HEK293 (cell line): ENCODE measurements at regions not wholly inside any gene's neighbourhood (a gene's known extent, or its start where the extent isn't known, plus 50 kb on each side); places are given as distances from the start of the nearest gene placed in this dataset.

Experiments
- CTCF ChIA-PET: fragments of 350-600 bp; formaldehyde crosslinking; extraction: SDS; loops from one replicate; lab custom pipeline; 2021; ENCODE audit warnings: antibody characterized with exemption; lab: Yijun Ruan, JAX
- POLR2A ChIA-PET: fragments of 300-600 bp; formaldehyde crosslinking; extraction: SDS; loops from one replicate; lab custom pipeline; 2020; ENCODE audit warnings: antibody characterized with exemption, inconsistent platforms; lab: Yijun Ruan, JAX
- H3K27ac ChIP-seq: fragments of 200-500 bp; sonication (Bioruptor generic); 2 replicates; pipeline ENCODE4 v1.5.1; 2014; ENCODE audit warnings: low read depth, low read length, control low read depth, inconsistent platforms; ENCODE audit errors: extremely low read depth
- H3K36me3 ChIP-seq, 2 experiments: fragments of 200-500 bp in 1 of 2; sonication (Bioruptor generic) in 1 of 2; 1 replicate in 1 of 2; 2 replicates in 1 of 2; pipeline ENCODE4 v1.5.1; 2014 to 2017; ENCODE audit warnings: inconsistent platforms in 2 of 2, low read length in 2 of 2; ENCODE audit not compliant: control insufficient read depth in 2 of 2, insufficient read depth in 1 of 2
- H3K4me1 ChIP-seq: fragments of 200-500 bp; sonication (Bioruptor generic); 2 replicates; pipeline ENCODE4 v1.5.1; 2014; ENCODE audit warnings: mild to moderate bottlenecking, low read length, inconsistent platforms; ENCODE audit not compliant: control insufficient read depth, insufficient read depth
- H3K4me3 ChIP-seq: 2 replicates; pipeline ENCODE4 v1.5.1; 2011; ENCODE audit warnings: low read depth, mild to moderate bottlenecking, control low read depth, low read length, moderate library complexity
- H3K9me3 ChIP-seq: fragments of 200-500 bp; sonication (Bioruptor generic); 2 replicates; pipeline ENCODE4 v1.5.1; 2014; ENCODE audit warnings: low read depth, low read length, inconsistent platforms; ENCODE audit not compliant: control insufficient read depth, insufficient read depth
- GLI2 ChIP-seq: fragments of 450-650 bp; formaldehyde crosslinking; IDR thresholded peaks from 2 replicates; pipeline ENCODE4; 2017; ENCODE audit warnings: missing biosample characterization, missing genetic modification characterization, low read depth, borderline replicate concordance
- GLIS2 ChIP-seq: fragments of 450-650 bp; formaldehyde crosslinking; IDR thresholded peaks from 2 replicates; pipeline ENCODE4 v1.5.1; 2016; ENCODE audit warnings: missing biosample characterization, missing genetic modification characterization
- KLF1 ChIP-seq: fragments of 450-650 bp; formaldehyde crosslinking; IDR thresholded peaks from 2 replicates; pipeline ENCODE4 v1.5.1; 2016; ENCODE audit warnings: missing biosample characterization, missing genetic modification characterization
- MEIS1 ChIP-seq: sonication (generic); formaldehyde crosslinking; IDR thresholded peaks from 2 replicates; pipeline ENCODE4 v1.8.1; 2022; ENCODE audit warnings: missing genetic modification reagents, mild to moderate bottlenecking, borderline replicate concordance
- PBX3 ChIP-seq: sonication (generic); formaldehyde crosslinking; IDR thresholded peaks from 2 replicates; pipeline ENCODE4 v1.8.1; 2022; ENCODE audit warnings: mild to moderate bottlenecking, moderate library complexity, missing genetic modification reagents
- SCRT1 ChIP-seq: fragments of 450-650 bp; formaldehyde crosslinking; IDR thresholded peaks from 2 replicates; pipeline ENCODE4 v1.5.1; 2016; ENCODE audit warnings: missing biosample characterization, missing genetic modification characterization, borderline replicate concordance
- ZNF10 ChIP-seq: fragments of 450-650 bp; formaldehyde crosslinking; IDR thresholded peaks from 2 replicates; pipeline ENCODE4 v1.5.1; 2017; ENCODE audit warnings: missing biosample characterization, missing genetic modification characterization
- ZNF214 ChIP-seq: fragments of 450-650 bp; formaldehyde crosslinking; IDR thresholded peaks from 2 replicates; pipeline ENCODE4 v1.5.1; 2017; ENCODE audit warnings: missing biosample characterization, mild to moderate bottlenecking, missing genetic modification characterization, borderline replicate concordance
- ZNF398 ChIP-seq: fragments of 450-650 bp; formaldehyde crosslinking; IDR thresholded peaks from 2 replicates; pipeline ENCODE4 v1.5.1; 2017; ENCODE audit warnings: missing biosample characterization, missing genetic modification characterization
- ZNF510 ChIP-seq: fragments of 450-650 bp; formaldehyde crosslinking; IDR thresholded peaks from 2 replicates; pipeline ENCODE4 v1.5.1; 2018; ENCODE audit warnings: mild to moderate bottlenecking, missing genetic modification characterization, missing biosample characterization; ENCODE audit not compliant: insufficient replicate concordance
- ZNF513 ChIP-seq: fragments of 450-650 bp; IDR thresholded peaks from 2 replicates; pipeline ENCODE4 v1.5.1; 2018; ENCODE audit warnings: missing biosample characterization, missing genetic modification characterization
- ZNF571 ChIP-seq: fragments of 450-650 bp; formaldehyde crosslinking; IDR thresholded peaks from 2 replicates; pipeline ENCODE4 v1.5.0; 2017; ENCODE audit warnings: missing biosample characterization, missing genetic modification characterization
- ZNF596 ChIP-seq: fragments of 450-650 bp; IDR thresholded peaks from 2 replicates; pipeline ENCODE4 v1.5.0; 2018; ENCODE audit warnings: missing biosample characterization, mild to moderate bottlenecking, missing genetic modification characterization, moderate library complexity
- ZNF76 ChIP-seq: fragments of 450-650 bp; formaldehyde crosslinking; IDR thresholded peaks from 2 replicates; pipeline ENCODE4; 2016; ENCODE audit warnings: low read depth, missing biosample characterization, missing genetic modification characterization, borderline replicate concordance
- ZNF777 ChIP-seq: fragments of 450-650 bp; formaldehyde crosslinking; IDR thresholded peaks from 2 replicates; pipeline ENCODE4 v1.5.1; 2017; ENCODE audit warnings: missing biosample characterization, missing genetic modification characterization, borderline replicate concordance
- ZNF843 ChIP-seq: fragments of 450-650 bp; formaldehyde crosslinking; IDR thresholded peaks from 2 replicates; pipeline ENCODE4 v1.5.1; 2016; ENCODE audit warnings: missing biosample characterization, missing genetic modification characterization
- ZSCAN4 ChIP-seq: fragments of 450-650 bp; formaldehyde crosslinking; IDR thresholded peaks from 2 replicates; pipeline ENCODE4 v1.5.1; 2017; ENCODE audit warnings: missing biosample characterization, missing genetic modification characterization

GRCh38 chr1:147472489-147472888, 68.8 kb upstream of the BCL9 start:
- Histone ChIP-seq H3K9me3 (no peaks in the 10 kb centered on the region), H3K4me3 (no peak overlapping the region), H3K27ac (no peak overlapping the region), H3K4me1 (no peaks in the 10 kb centered on the region), H3K36me3 (no peaks in the 10 kb centered on the region)
- POLR2A ChIA-PET, result no interaction called here
- CTCF ChIA-PET, result no interaction called here
- TF ChIP-seq GLIS2 (no peak), ZNF510 (tag by site-specific recombination) (no peak), ZNF398 (tag by site-specific recombination) (no peak), ZNF10 (tag by site-specific recombination) (no peak), ZNF571 (tag by site-specific recombination) (no peak), ZNF214 (tag by site-specific recombination) (no peak), ZNF843 (tag by site-specific recombination) (no peak), ZNF596 (tag by site-specific recombination) (no peak)

- CTCF ChIA-PET, result no interaction called here
- H3K4me3 ChIP-seq, result no peak overlapping the region
- TF ChIP-seq ZNF513 (tag by site-specific recombination), result no peak
- no peak for TF ChIP-seq GLI2
- TF ChIP-seq ZSCAN4 (tag by site-specific recombination), result no peak
- TF ChIP-seq PBX3 (CRISPR knock-in tag), result no peak
- no peak for TF ChIP-seq SCRT1 (tag by site-specific recombination)
- no peak for TF ChIP-seq MEIS1 (CRISPR knock-in tag)
- no peak for TF ChIP-seq ZNF777 (tag by site-specific recombination)
- TF ChIP-seq KLF1 (tag by site-specific recombination), result no peak
- no peak for TF ChIP-seq ZNF76 (tag by site-specific recombination)
Observed at GRCh38 chr1:147472966-147473732, 68.2 kb upstream of the BCL9 start.

More at GRCh38 chr1:147472966-147473732, 68.2 kb upstream of the BCL9 start:
- POLR2A ChIA-PET, result no interaction called here
- H3K9me3 ChIP-seq, result no peaks in the 10 kb centered on the region
- H3K36me3 ChIP-seq, result no peaks in the 10 kb centered on the region
- no peak overlapping the region for H3K27ac ChIP-seq
- H3K4me1 ChIP-seq, result no peaks in the 10 kb centered on the region
